Chondrocyte (in vitro differentiated cells): ENCODE measurements at regions not wholly inside any gene's neighbourhood (a gene's known extent, or its start where the extent isn't known, plus 50 kb on each side); places are given as distances from the start of the nearest gene placed in this dataset.

Experiments
- DNase-seq: peaks from one replicate; pipeline ENCODE4 v3.0.0; 2021; ENCODE audit warnings: mixed read lengths, low spot score
- H3K27ac Mint-ChIP-seq: one replicate; pipeline ENCODE4 v1.8.0; 2021; ENCODE audit warnings: mild to moderate bottlenecking, moderate library complexity, mixed read lengths; ENCODE audit not compliant: unreplicated experiment
- H3K27me3 Mint-ChIP-seq: 2 replicates; pipeline ENCODE4 v1.8.0; 2021; ENCODE audit warnings: low read depth, mixed read lengths
- H3K36me3 Mint-ChIP-seq: 2 replicates; pipeline ENCODE4 v1.8.0; 2021; ENCODE audit warnings: low read depth, mixed read lengths
- H3K4me1 Mint-ChIP-seq: 2 replicates; pipeline ENCODE4 v1.8.0; 2021; ENCODE audit warnings: low read depth, mild to moderate bottlenecking, mixed read lengths
- H3K4me3 Mint-ChIP-seq: one replicate; pipeline ENCODE4 v1.8.0; 2021; ENCODE audit warnings: mild to moderate bottlenecking, moderate library complexity, mixed read lengths; ENCODE audit not compliant: unreplicated experiment
- H3K9me3 Mint-ChIP-seq: 2 replicates; pipeline ENCODE4 v1.8.0; 2021; ENCODE audit warnings: low read depth, mixed read lengths
- TF ChIP-seq, protein P1 (sequence below): fragments of 200-600 bp; sonication (generic); IDR thresholded peaks from 2 replicates; pipeline ENCODE4 v1.5.0; 2021; ENCODE audit warnings: antibody characterized with exemption, mild to moderate bottlenecking, moderate library complexity

DNA sequence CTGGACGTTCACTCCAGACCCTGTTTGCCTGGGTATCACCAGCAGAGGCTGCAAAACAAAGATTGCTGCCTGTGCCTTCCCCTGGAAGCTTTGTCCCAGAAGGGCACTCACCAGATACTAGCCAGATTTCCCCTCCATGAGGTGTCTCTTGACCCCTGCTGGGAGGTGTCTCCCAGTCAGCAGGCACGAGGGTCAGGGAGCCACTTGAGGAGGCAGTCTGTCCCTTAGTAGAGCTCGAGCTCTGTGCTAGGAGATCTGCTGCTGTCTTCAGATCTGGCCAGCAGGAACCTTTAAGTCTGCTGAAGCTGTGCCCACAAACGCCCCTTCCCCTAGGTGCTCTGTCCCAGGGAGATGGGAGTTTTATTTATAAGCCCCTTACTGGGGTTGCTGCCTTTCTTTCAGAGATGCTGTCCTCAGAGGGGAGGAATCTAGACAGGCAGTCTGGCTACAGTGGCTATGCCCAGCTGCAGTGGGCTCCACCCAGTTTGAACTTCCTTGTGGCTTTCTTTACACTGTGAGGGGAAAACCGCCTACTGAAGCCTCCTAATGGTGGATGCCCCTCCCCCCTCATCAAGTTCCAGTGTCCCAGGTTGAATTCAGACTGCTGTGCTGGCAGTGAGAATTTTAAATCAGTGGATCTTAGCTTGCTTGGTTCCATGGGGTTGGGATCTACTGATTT lies 253.9 kb downstream of the SPATA31D1 start:
- no peaks in the 10 kb centered on the region for H3K27me3 Mint-ChIP-seq
- peaks cover 19% of the 10 kb centered on the region for H3K36me3 Mint-ChIP-seq

DNA sequence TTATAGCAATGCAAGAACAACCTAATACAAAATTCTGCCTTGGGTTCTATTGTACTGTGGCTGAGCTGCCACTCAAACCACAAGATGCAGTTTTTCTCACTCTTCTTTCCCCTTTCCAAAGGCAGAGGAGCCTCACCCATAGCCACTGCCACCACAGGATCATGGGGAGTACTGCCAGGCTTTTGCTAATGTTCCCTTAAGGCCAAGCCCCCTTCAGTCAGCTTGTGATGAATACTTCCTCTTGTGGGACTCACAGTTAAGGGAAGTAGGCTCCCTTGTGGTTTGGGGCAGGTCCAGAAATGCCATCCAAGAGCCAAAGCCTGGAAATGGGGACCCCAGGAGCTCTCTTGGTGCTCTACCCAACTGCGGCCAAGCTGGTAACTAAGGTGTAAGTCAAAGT lies 258.7 kb downstream of the SPATA31D1 start:
- DNase-seq = no peak
- TF ChIP-seq, protein P1, sequence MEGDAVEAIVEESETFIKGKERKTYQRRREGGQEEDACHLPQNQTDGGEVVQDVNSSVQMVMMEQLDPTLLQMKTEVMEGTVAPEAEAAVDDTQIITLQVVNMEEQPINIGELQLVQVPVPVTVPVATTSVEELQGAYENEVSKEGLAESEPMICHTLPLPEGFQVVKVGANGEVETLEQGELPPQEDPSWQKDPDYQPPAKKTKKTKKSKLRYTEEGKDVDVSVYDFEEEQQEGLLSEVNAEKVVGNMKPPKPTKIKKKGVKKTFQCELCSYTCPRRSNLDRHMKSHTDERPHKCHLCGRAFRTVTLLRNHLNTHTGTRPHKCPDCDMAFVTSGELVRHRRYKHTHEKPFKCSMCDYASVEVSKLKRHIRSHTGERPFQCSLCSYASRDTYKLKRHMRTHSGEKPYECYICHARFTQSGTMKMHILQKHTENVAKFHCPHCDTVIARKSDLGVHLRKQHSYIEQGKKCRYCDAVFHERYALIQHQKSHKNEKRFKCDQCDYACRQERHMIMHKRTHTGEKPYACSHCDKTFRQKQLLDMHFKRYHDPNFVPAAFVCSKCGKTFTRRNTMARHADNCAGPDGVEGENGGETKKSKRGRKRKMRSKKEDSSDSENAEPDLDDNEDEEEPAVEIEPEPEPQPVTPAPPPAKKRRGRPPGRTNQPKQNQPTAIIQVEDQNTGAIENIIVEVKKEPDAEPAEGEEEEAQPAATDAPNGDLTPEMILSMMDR = no peak
- Mint-ChIP-seq H3K27me3 (no peaks in the 10 kb centered on the region), H3K27ac (no peak overlapping the region), H3K9me3 (peaks cover 5% of the 10 kb centered on the region), H3K4me3 (no peak overlapping the region), H3K36me3 (peaks cover 2% of the 10 kb centered on the region), H3K4me1 (no peaks in the 10 kb centered on the region)

More for the DNA sequence above, 253.9 kb downstream of the SPATA31D1 start:
- DNase-seq = no peak
- TF ChIP-seq, protein P1 = no peak
- H3K9me3 Mint-ChIP-seq = peaks cover 43% of the 10 kb centered on the region
- no peak overlapping the region for H3K27ac Mint-ChIP-seq
- no peaks in the 10 kb centered on the region for H3K4me1 Mint-ChIP-seq
- no peak overlapping the region for H3K4me3 Mint-ChIP-seq

DNA sequence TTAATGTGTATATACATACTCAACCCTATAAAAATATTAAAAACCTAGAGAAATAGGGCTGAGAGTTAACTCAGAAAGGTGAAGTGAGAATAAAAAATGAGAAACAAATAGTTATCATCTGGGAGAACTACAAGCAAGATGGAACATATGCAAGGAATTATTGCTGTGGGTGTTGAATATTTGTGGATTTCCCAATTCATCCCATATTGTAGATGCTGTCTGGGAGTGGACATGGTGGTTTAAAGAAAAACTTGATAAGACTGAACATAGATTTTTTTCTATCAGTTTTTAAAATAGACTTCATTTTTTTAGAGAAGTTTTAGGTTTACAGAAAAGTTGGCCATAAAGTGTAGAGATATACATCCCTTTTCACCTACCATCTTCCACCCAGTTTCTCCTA lies 263.5 kb downstream of the SPATA31D1 start:
- no peak overlapping the region for H3K4me3 Mint-ChIP-seq
- H3K27ac Mint-ChIP-seq = no peak overlapping the region
- TF ChIP-seq, protein P1 = no peak
- peaks cover 2% of the 10 kb centered on the region for H3K36me3 Mint-ChIP-seq
- DNase-seq = no peak
- H3K27me3 Mint-ChIP-seq = no peaks in the 10 kb centered on the region
- no peaks in the 10 kb centered on the region for H3K9me3 Mint-ChIP-seq
- peaks cover 12% of the 10 kb centered on the region for H3K4me1 Mint-ChIP-seq

DNA sequence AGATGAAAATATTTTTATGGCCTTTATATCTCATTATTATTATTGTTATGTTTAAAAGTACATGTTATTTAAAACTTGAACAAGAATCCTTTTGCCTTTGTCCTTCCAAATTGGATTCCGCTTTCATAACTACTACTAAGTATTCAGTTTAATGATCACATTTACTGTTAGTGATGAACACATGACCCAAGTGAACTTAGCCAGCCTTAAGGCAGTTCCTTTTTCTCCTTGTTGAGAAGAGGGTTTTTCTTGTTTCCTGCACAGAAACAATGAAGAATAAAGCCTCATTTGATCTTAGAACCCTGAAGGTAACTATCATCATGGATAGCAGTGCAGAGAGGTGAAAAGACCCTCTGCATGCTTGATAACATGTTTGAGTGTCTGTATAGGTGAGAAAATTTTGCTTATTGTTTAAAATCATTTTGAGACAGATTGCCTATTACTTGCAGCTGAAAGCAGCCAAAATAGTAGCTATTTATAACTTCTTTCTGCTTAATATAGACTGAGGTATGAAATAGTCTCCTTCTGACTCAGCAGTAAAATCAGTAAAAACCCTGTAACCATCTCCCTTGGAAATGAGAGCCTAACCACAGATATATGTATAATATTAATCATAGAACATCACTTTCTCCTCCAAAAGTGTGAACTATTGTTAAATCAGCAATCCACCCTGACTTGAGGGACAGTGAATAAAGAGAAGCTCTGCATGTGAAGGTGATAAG lies 266.2 kb downstream of the SPATA31D1 start:
- TF ChIP-seq, protein P1 = no peak
- Mint-ChIP-seq H3K27me3 (no peaks in the 10 kb centered on the region), H3K27ac (no peak overlapping the region), H3K4me3 (no peak overlapping the region), H3K9me3 (no peaks in the 10 kb centered on the region), H3K4me1 (peaks cover 12% of the 10 kb centered on the region), H3K36me3 (peaks cover 2% of the 10 kb centered on the region)
- no peak for DNase-seq

DNA sequence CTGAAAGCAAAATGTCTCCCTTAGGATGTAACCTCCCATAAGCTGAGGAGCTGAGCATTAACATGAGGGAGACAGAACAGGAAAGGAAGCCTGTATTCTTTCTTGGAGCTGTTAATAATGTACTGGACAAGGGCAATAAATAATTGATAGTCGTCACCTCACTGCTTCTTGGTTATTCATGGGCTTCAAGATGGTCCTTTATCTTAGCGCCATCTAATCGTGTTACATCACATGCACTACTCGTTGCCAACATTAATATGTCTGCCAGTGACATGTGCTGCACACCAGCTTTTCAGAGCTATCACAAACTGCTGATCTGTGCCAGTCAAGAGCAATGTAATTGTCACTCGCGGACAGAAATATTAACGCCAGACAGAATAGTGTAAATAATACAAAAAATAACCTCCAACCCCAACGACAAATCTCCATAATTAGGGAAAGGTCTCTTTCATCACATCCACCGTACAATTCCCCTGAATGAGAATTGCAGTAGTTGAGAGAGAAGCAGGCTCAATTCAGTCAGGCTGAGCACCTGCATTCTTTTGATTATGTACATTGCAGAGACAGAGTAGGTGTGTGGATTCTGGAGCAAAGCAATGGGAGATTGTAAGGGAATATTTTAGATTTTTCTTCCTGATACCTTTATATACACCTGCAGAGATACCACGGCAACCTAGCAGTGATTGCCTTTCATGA lies 267.1 kb downstream of the SPATA31D1 start:
- TF ChIP-seq, protein P1 = no peak
- Mint-ChIP-seq H3K4me1 (peaks cover 15% of the 10 kb centered on the region), H3K27me3 (no peaks in the 10 kb centered on the region), H3K36me3 (no peaks in the 10 kb centered on the region), H3K4me3 (no peak overlapping the region), H3K9me3 (no peaks in the 10 kb centered on the region), H3K27ac (no peak overlapping the region)
- no peak for DNase-seq
